ENCODE measurements at regions not wholly inside any gene's neighbourhood (a gene's known extent, or its start where the extent isn't known, plus 50 kb on each side); places are given as distances from the start of the nearest gene placed in this dataset.
"Not testable (repeated sequence)": the region's sequence is repeated elsewhere in the genome, so short reads cannot be mapped to it uniquely, and the experiment has no call there.

- Histone ChIP-seq H3K79me2 (ENCODE audit: control insufficient read depth, low read length) (no peaks in the 10 kb centered on the region), H3K27me3 (ENCODE audit: control insufficient read depth, low read length) (no peaks in the 10 kb centered on the region), H3K9me3 (ENCODE audit: control insufficient read depth, insufficient read depth, low read length) (no peaks in the 10 kb centered on the region), H3K4me2 (ENCODE audit: low read length) (no peak overlapping the region), H4K20me1 (ENCODE audit: control insufficient read depth, insufficient read depth, low read depth, low read length) (no peaks in the 10 kb centered on the region), H3K4me3 (ENCODE audit: low read length) (no peak overlapping the region), H3K27ac (ENCODE audit: low read depth, low read length) (no peak overlapping the region), H3K9me2 (replicated peaks; ENCODE audit: control insufficient read depth, low read length) (no peaks in the 10 kb centered on the region), H3K4me1 (ENCODE audit: control insufficient read depth, low read length) (no peaks in the 10 kb centered on the region), H3K36me3 (ENCODE audit: control insufficient read depth, low read length) (no peaks in the 10 kb centered on the region), H3F3A (ENCODE audit: control insufficient read depth, insufficient read depth) (no peaks in the 10 kb centered on the region)
- TF ChIP-seq EZH2phosphoT487 (IDR thresholded peaks at IDR 0.05; ENCODE audit: borderline replicate concordance, low read length) (no peak), CTCF (IDR thresholded peaks at IDR 0.05; ENCODE audit: low read depth, low read length, poor library complexity, severe bottlenecking) (no peak)
These were observed 73.7 kb upstream of the ETAA1 start for GRCh38 chr2:67323209-67323991.

GRCh38 chr2:67329513-67329912 lies 67.6 kb upstream of the ETAA1 start:
- Histone ChIP-seq H3K9me2 (replicated peaks; ENCODE audit: control insufficient read depth, low read length) (no peaks in the 10 kb centered on the region), H3F3A (ENCODE audit: control insufficient read depth, insufficient read depth) (no peaks in the 10 kb centered on the region), H3K36me3 (ENCODE audit: control insufficient read depth, low read length) (no peaks in the 10 kb centered on the region), H3K79me2 (ENCODE audit: control insufficient read depth, low read length) (no peaks in the 10 kb centered on the region), H3K4me1 (ENCODE audit: control insufficient read depth, low read length) (no peaks in the 10 kb centered on the region), H3K27me3 (ENCODE audit: control insufficient read depth, low read length) (peaks cover 4% of the 10 kb centered on the region; the same call in 1 of the 2 replicates), H4K20me1 (ENCODE audit: control insufficient read depth, insufficient read depth, low read depth, low read length) (no peaks in the 10 kb centered on the region), H3K9me3 (ENCODE audit: control insufficient read depth, insufficient read depth, low read length) (no peaks in the 10 kb centered on the region), H3K27ac (ENCODE audit: low read depth, low read length) (no peak overlapping the region), H3K4me2 (ENCODE audit: low read length) (no peak overlapping the region), H3K4me3 (ENCODE audit: low read length) (no peak overlapping the region)
- no peak for TF ChIP-seq EZH2phosphoT487 (IDR thresholded peaks at IDR 0.05; ENCODE audit: borderline replicate concordance, low read length)
- TF ChIP-seq CTCF (IDR thresholded peaks at IDR 0.05; ENCODE audit: low read depth, low read length, poor library complexity, severe bottlenecking): no peak

- no peak overlapping the region for H3K4me3 ChIP-seq (ENCODE audit: low read length)
- H3K4me1 ChIP-seq (ENCODE audit: control insufficient read depth, low read length): no peaks in the 10 kb centered on the region
- no peaks in the 10 kb centered on the region for H3K9me3 ChIP-seq (ENCODE audit: control insufficient read depth, insufficient read depth, low read length)
- no peaks in the 10 kb centered on the region for H3F3A ChIP-seq (ENCODE audit: control insufficient read depth, insufficient read depth)
- H3K27ac ChIP-seq (ENCODE audit: low read depth, low read length): no peak overlapping the region
- TF ChIP-seq CTCF (IDR thresholded peaks at IDR 0.05; ENCODE audit: low read depth, low read length, poor library complexity, severe bottlenecking) (no peak), EZH2phosphoT487 (IDR thresholded peaks at IDR 0.05; ENCODE audit: borderline replicate concordance, low read length) (no peak)
- no peaks in the 10 kb centered on the region for H4K20me1 ChIP-seq (ENCODE audit: control insufficient read depth, insufficient read depth, low read depth, low read length)
- H3K9me2 ChIP-seq (replicated peaks; ENCODE audit: control insufficient read depth, low read length): no peaks in the 10 kb centered on the region
- no peaks in the 10 kb centered on the region for H3K79me2 ChIP-seq (ENCODE audit: control insufficient read depth, low read length)
- no peaks in the 10 kb centered on the region for H3K36me3 ChIP-seq (ENCODE audit: control insufficient read depth, low read length)
- no peak overlapping the region for H3K4me2 ChIP-seq (ENCODE audit: low read length)
- peaks cover 4% of the 10 kb centered on the region; the same call in 1 of the 2 replicates for H3K27me3 ChIP-seq (ENCODE audit: control insufficient read depth, low read length)
These were observed 67.2 kb upstream of the ETAA1 start for GRCh38 chr2:67329951-67330350.

- H3K9me3 ChIP-seq (ENCODE audit: control insufficient read depth, insufficient read depth, low read length); H4K20me1 ChIP-seq (ENCODE audit: control insufficient read depth, insufficient read depth, low read depth, low read length); H3F3A ChIP-seq (ENCODE audit: control insufficient read depth, insufficient read depth); H3K4me1 ChIP-seq (ENCODE audit: control insufficient read depth, low read length); H3K79me2 ChIP-seq (ENCODE audit: control insufficient read depth, low read length); H3K4me2 ChIP-seq (ENCODE audit: low read length); H3K36me3 ChIP-seq (ENCODE audit: control insufficient read depth, low read length); H3K4me3 ChIP-seq (ENCODE audit: low read length); H3K27ac ChIP-seq (ENCODE audit: low read depth, low read length); H3K27me3 ChIP-seq (ENCODE audit: control insufficient read depth, low read length); H3K9me2 ChIP-seq (replicated peaks; ENCODE audit: control insufficient read depth, low read length): not testable (repeated sequence)
These were observed 65.6 kb upstream of the ETAA1 start for GRCh38 chr2:67331419-67332086.
